ENCODE measurements at regions not wholly inside any gene's neighbourhood (a gene's known extent, or its start where the extent isn't known, plus 50 kb on each side); places are given as distances from the start of the nearest gene placed in this dataset.

GRCh38 chr4:96839441-96839840 lies 999.5 kb downstream of the PDHA2 start:
- Mint-ChIP-seq H3K27me3 (ENCODE audit: insufficient read depth) (no peaks in the 10 kb centered on the region), H3K9me3 (no peaks in the 10 kb centered on the region), H3K36me3 (ENCODE audit: low read depth) (no peaks in the 10 kb centered on the region), H3K4me1 (ENCODE audit: low read depth) (no peaks in the 10 kb centered on the region), H3K27ac (no peak overlapping the region), H3K4me3 (no peak overlapping the region)
- intact Hi-C loops (cut with micrococcal nuclease): no loop called here
- no peak for DNase-seq (ENCODE audit: low spot score)

- H3K27me3 Mint-ChIP-seq (ENCODE audit: insufficient read depth): no peaks in the 10 kb centered on the region
- no peak for DNase-seq (ENCODE audit: low spot score)
- H3K9me3 Mint-ChIP-seq: no peaks in the 10 kb centered on the region
- H3K4me1 Mint-ChIP-seq (ENCODE audit: low read depth): no peaks in the 10 kb centered on the region
- intact Hi-C loops (cut with micrococcal nuclease): no loop called here
- H3K4me3 Mint-ChIP-seq: no peak overlapping the region
- no peak overlapping the region for H3K27ac Mint-ChIP-seq
- no peaks in the 10 kb centered on the region for H3K36me3 Mint-ChIP-seq (ENCODE audit: low read depth)
Measured at GRCh38 chr4:96841801-96842200, 1001.9 kb downstream of the PDHA2 start.

GRCh38 chr4:96844858-96845490 lies 1005.1 kb downstream of the PDHA2 start:
- no peaks in the 10 kb centered on the region for H3K4me1 Mint-ChIP-seq (ENCODE audit: low read depth)
- no peaks in the 10 kb centered on the region for H3K27me3 Mint-ChIP-seq (ENCODE audit: insufficient read depth)
- H3K27ac Mint-ChIP-seq: no peak overlapping the region
- no peak overlapping the region for H3K4me3 Mint-ChIP-seq
- no peaks in the 10 kb centered on the region for H3K9me3 Mint-ChIP-seq
- intact Hi-C loops (cut with micrococcal nuclease): no loop called here
- DNase-seq (ENCODE audit: low spot score): no peak
- no peaks in the 10 kb centered on the region for H3K36me3 Mint-ChIP-seq (ENCODE audit: low read depth)

DNA sequence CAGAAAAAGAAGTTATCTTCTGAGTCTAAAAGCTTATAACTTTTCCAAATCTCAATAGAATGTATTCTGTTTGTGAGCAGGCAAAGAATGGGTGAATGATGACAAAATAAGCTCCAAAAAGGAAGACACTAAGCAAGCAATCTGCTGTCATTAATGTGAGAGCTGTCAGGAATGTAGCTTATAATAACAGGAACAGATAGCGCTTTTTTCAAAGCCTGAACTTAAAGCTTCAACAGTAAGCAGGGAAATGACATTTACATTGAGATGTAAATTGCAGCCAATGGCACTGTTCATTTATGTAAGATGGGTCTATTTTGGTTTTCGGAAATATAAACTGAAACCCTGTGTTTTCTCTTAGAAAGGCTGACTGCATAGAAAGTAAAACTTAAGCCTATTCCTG lies 1005.9 kb downstream of the PDHA2 start:
- no peaks in the 10 kb centered on the region for H3K27me3 Mint-ChIP-seq (ENCODE audit: insufficient read depth)
- no peaks in the 10 kb centered on the region for H3K9me3 Mint-ChIP-seq
- no peak overlapping the region for H3K4me3 Mint-ChIP-seq
- DNase-seq (ENCODE audit: low spot score): no peak
- no peak overlapping the region for H3K27ac Mint-ChIP-seq
- no peaks in the 10 kb centered on the region for H3K4me1 Mint-ChIP-seq (ENCODE audit: low read depth)
- intact Hi-C loops (cut with micrococcal nuclease): no loop called here
- H3K36me3 Mint-ChIP-seq (ENCODE audit: low read depth): no peaks in the 10 kb centered on the region

DNA sequence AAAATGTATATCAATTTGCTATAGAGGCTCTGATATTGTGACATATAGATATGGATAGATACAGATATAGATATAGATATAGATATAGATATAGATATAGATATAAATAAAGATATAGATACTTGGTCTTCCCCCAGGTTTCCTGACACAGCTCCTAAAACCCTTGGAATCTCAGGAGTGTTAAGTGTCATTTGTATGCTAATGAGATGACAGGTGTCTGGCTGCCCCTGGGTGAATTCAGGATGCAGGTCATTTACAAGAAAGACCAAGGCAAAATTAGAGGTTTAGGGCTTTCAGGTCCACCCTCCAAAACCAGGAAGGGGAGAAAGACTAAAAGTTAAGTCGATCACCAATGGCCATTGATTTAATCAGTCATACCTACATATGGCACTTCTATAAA lies 1034.8 kb downstream of the PDHA2 start:
- no peaks in the 10 kb centered on the region for H3K27me3 Mint-ChIP-seq (ENCODE audit: insufficient read depth)
- DNase-seq (ENCODE audit: low spot score): no peak
- H3K4me3 Mint-ChIP-seq: no peak overlapping the region
- H3K4me1 Mint-ChIP-seq (ENCODE audit: low read depth): no peaks in the 10 kb centered on the region
- peaks cover 18% of the 10 kb centered on the region for H3K9me3 Mint-ChIP-seq
- intact Hi-C loops (cut with micrococcal nuclease): no loop called here
- no peaks in the 10 kb centered on the region for H3K36me3 Mint-ChIP-seq (ENCODE audit: low read depth)
- H3K27ac Mint-ChIP-seq: no peak overlapping the region

GRCh38 chr4:96879527-96879926 lies 1039.6 kb downstream of the PDHA2 start:
- intact Hi-C loops (cut with micrococcal nuclease): no loop called here
- Mint-ChIP-seq H3K4me3 (no peak overlapping the region), H3K27ac (no peak overlapping the region), H3K36me3 (ENCODE audit: low read depth) (no peaks in the 10 kb centered on the region), H3K4me1 (ENCODE audit: low read depth) (no peaks in the 10 kb centered on the region), H3K9me3 (peaks cover 13% of the 10 kb centered on the region), H3K27me3 (ENCODE audit: insufficient read depth) (no peaks in the 10 kb centered on the region)
- no peak for DNase-seq (ENCODE audit: low spot score)

- no peak for DNase-seq (ENCODE audit: low spot score)
- no peaks in the 10 kb centered on the region for H3K4me1 Mint-ChIP-seq (ENCODE audit: low read depth)
- H3K36me3 Mint-ChIP-seq (ENCODE audit: low read depth): no peaks in the 10 kb centered on the region
Measured at GRCh38 chr4:96887857-96888256, 1048.0 kb downstream of the PDHA2 start.

GRCh38 chr4:96894621-96895020 lies 1054.7 kb downstream of the PDHA2 start:
- no peak for DNase-seq (ENCODE audit: low spot score)
- Mint-ChIP-seq H3K9me3 (no peaks in the 10 kb centered on the region), H3K27me3 (ENCODE audit: insufficient read depth) (no peaks in the 10 kb centered on the region), H3K4me3 (no peak overlapping the region), H3K36me3 (ENCODE audit: low read depth) (no peaks in the 10 kb centered on the region), H3K4me1 (ENCODE audit: low read depth) (no peaks in the 10 kb centered on the region), H3K27ac (no peak overlapping the region)
- intact Hi-C loops (cut with micrococcal nuclease): no loop called here

More at GRCh38 chr4:96887857-96888256, 1048.0 kb downstream of the PDHA2 start:
- H3K27ac Mint-ChIP-seq: no peak overlapping the region
- intact Hi-C loops (cut with micrococcal nuclease): no loop called here
- no peak overlapping the region for H3K4me3 Mint-ChIP-seq
- H3K27me3 Mint-ChIP-seq (ENCODE audit: insufficient read depth): no peaks in the 10 kb centered on the region
- H3K9me3 Mint-ChIP-seq: no peaks in the 10 kb centered on the region

DNA sequence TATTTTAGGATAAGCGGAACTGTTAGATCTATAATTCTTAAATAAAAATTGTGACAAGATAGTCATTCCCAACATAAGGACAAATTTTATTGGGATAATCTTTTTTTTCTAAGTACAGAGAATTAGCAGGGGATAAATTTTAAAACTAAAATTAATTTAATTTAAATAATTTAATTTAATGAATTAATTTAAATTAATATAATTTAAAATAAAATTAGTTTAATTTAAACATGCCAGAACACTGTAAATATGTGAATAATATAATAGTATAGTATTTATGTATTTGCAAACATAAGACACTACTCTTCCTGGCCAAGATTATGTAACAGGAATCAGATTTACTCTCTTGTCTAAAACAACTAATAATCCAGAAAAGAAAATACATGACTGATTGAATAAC lies 1055.9 kb downstream of the PDHA2 start:
- DNase-seq (ENCODE audit: low spot score): no peak
- Mint-ChIP-seq H3K27me3 (ENCODE audit: insufficient read depth) (no peaks in the 10 kb centered on the region), H3K36me3 (ENCODE audit: low read depth) (no peaks in the 10 kb centered on the region), H3K4me1 (ENCODE audit: low read depth) (no peaks in the 10 kb centered on the region), H3K4me3 (no peak overlapping the region), H3K27ac (no peak overlapping the region), H3K9me3 (no peaks in the 10 kb centered on the region)
- intact Hi-C loops (cut with micrococcal nuclease): no loop called here

DNA sequence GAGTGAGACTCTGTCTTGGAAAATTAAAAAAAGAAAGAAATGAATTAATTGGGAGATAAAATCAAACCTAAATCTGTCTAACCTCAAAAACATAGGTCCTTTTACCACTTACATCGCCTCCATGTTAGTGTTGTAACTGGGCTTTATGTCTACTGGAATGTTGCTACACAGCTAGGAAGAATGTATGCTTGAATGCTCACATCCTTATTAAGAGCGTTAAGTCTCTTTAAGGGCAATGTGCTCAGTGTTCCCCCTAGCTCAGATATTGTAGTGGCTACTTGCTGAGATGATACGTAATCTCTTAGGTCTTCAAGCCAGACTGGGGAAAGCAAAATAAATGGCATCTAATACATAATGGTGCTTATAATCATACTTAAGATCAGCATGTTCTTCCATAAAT lies 1072.8 kb downstream of the PDHA2 start:
- H3K9me3 Mint-ChIP-seq: peaks cover 3% of the 10 kb centered on the region
- no peaks in the 10 kb centered on the region for H3K36me3 Mint-ChIP-seq (ENCODE audit: low read depth)
- no peak for DNase-seq (ENCODE audit: low spot score)
- intact Hi-C loops (cut with micrococcal nuclease): no loop called here
- H3K27ac Mint-ChIP-seq: no peak overlapping the region
- H3K4me1 Mint-ChIP-seq (ENCODE audit: low read depth): no peaks in the 10 kb centered on the region
- H3K27me3 Mint-ChIP-seq (ENCODE audit: insufficient read depth): no peaks in the 10 kb centered on the region
- H3K4me3 Mint-ChIP-seq: no peak overlapping the region

GRCh38 chr4:96913441-96914080 lies 1073.7 kb downstream of the PDHA2 start:
- Mint-ChIP-seq H3K4me1 (ENCODE audit: low read depth) (no peaks in the 10 kb centered on the region), H3K27ac (no peak overlapping the region), H3K4me3 (no peak overlapping the region), H3K36me3 (ENCODE audit: low read depth) (no peaks in the 10 kb centered on the region), H3K9me3 (peaks cover 7% of the 10 kb centered on the region), H3K27me3 (ENCODE audit: insufficient read depth) (no peaks in the 10 kb centered on the region)
- DNase-seq (ENCODE audit: low spot score): no peak
- intact Hi-C loops (cut with micrococcal nuclease): no loop called here

- Mint-ChIP-seq H3K4me3 (no peak overlapping the region), H3K36me3 (ENCODE audit: low read depth) (no peaks in the 10 kb centered on the region), H3K4me1 (ENCODE audit: low read depth) (no peaks in the 10 kb centered on the region), H3K27ac (no peak overlapping the region), H3K27me3 (ENCODE audit: insufficient read depth) (no peaks in the 10 kb centered on the region), H3K9me3 (peaks cover 7% of the 10 kb centered on the region)
- intact Hi-C loops (cut with micrococcal nuclease): no loop called here
- DNase-seq (ENCODE audit: low spot score): no peak
Measured at GRCh38 chr4:96916711-96917110, 1076.8 kb downstream of the PDHA2 start.

GRCh38 chr4:96936886-96937285 lies 1097.0 kb downstream of the PDHA2 start:
- Mint-ChIP-seq H3K27ac (no peak overlapping the region), H3K4me3 (no peak overlapping the region), H3K4me1 (ENCODE audit: low read depth) (no peaks in the 10 kb centered on the region), H3K36me3 (ENCODE audit: low read depth) (no peaks in the 10 kb centered on the region), H3K27me3 (ENCODE audit: insufficient read depth) (no peaks in the 10 kb centered on the region), H3K9me3 (no peaks in the 10 kb centered on the region)
- DNase-seq (ENCODE audit: low spot score): no peak
- intact Hi-C loops (cut with micrococcal nuclease): no loop called here

GRCh38 chr4:96946552-96946951 lies 1106.7 kb downstream of the PDHA2 start:
- H3K9me3 Mint-ChIP-seq: peaks cover 6% of the 10 kb centered on the region

More at GRCh38 chr4:96946552-96946951, 1106.7 kb downstream of the PDHA2 start:
- Mint-ChIP-seq H3K27ac (no peak overlapping the region), H3K27me3 (ENCODE audit: insufficient read depth) (no peaks in the 10 kb centered on the region), H3K4me3 (no peak overlapping the region), H3K4me1 (ENCODE audit: low read depth) (no peaks in the 10 kb centered on the region), H3K36me3 (ENCODE audit: low read depth) (no peaks in the 10 kb centered on the region)
- intact Hi-C loops (cut with micrococcal nuclease): no loop called here
- no peak for DNase-seq (ENCODE audit: low spot score)
